ENCODE measurements at regions not wholly inside any gene's neighbourhood (a gene's known extent, or its start where the extent isn't known, plus 50 kb on each side); places are given as distances from the start of the nearest gene placed in this dataset.

GRCh38 chr10:124224331-124225028 lies 131.1 kb upstream of the CHST15 start:
- Histone ChIP-seq H3K27ac (no peak overlapping the region), H3K36me3 (no peaks in the 10 kb centered on the region), H3K9me3 (ENCODE audit: severe bottlenecking) (peaks cover 3% of the 10 kb centered on the region), H3K27me3 (ENCODE audit: insufficient read depth, low read depth, severe bottlenecking) (no peaks in the 10 kb centered on the region), H3K4me3 (ENCODE audit: low read depth, low read length) (no peak overlapping the region)
- DNase-seq = no peak
- TF ChIP-seq, protein P1, sequence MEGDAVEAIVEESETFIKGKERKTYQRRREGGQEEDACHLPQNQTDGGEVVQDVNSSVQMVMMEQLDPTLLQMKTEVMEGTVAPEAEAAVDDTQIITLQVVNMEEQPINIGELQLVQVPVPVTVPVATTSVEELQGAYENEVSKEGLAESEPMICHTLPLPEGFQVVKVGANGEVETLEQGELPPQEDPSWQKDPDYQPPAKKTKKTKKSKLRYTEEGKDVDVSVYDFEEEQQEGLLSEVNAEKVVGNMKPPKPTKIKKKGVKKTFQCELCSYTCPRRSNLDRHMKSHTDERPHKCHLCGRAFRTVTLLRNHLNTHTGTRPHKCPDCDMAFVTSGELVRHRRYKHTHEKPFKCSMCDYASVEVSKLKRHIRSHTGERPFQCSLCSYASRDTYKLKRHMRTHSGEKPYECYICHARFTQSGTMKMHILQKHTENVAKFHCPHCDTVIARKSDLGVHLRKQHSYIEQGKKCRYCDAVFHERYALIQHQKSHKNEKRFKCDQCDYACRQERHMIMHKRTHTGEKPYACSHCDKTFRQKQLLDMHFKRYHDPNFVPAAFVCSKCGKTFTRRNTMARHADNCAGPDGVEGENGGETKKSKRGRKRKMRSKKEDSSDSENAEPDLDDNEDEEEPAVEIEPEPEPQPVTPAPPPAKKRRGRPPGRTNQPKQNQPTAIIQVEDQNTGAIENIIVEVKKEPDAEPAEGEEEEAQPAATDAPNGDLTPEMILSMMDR (IDR thresholded peaks at IDR 0.05; ENCODE audit: low read depth, low read length) = no peak

DNA sequence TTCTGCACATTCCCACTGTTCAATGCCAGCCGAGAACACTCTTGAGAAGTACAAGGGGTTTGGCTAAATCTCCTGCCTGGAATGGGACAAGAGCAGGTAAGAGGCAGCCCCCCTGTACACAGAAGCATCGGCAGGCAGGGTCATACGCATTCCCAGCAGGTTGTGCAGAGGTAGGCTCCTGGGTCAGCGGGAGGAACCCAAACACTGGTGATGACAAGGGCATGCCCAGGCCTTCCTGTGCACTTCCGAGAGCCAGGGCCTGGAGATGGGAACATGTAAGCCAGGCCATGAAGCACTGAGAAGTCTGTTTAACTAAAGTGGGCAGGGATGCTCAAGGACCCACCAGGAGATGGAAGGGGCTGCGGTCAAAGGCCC lies 130.3 kb upstream of the CHST15 start:
- Histone ChIP-seq H3K4me3 (ENCODE audit: low read depth, low read length) (no peak overlapping the region), H3K27me3 (ENCODE audit: insufficient read depth, low read depth, severe bottlenecking) (no peaks in the 10 kb centered on the region), H3K9me3 (ENCODE audit: severe bottlenecking) (peaks cover 3% of the 10 kb centered on the region), H3K36me3 (no peaks in the 10 kb centered on the region), H3K27ac (no peak overlapping the region)
- TF ChIP-seq, protein P1 (IDR thresholded peaks at IDR 0.05; ENCODE audit: low read depth, low read length) = no peak
- DNase-seq = no peak

DNA sequence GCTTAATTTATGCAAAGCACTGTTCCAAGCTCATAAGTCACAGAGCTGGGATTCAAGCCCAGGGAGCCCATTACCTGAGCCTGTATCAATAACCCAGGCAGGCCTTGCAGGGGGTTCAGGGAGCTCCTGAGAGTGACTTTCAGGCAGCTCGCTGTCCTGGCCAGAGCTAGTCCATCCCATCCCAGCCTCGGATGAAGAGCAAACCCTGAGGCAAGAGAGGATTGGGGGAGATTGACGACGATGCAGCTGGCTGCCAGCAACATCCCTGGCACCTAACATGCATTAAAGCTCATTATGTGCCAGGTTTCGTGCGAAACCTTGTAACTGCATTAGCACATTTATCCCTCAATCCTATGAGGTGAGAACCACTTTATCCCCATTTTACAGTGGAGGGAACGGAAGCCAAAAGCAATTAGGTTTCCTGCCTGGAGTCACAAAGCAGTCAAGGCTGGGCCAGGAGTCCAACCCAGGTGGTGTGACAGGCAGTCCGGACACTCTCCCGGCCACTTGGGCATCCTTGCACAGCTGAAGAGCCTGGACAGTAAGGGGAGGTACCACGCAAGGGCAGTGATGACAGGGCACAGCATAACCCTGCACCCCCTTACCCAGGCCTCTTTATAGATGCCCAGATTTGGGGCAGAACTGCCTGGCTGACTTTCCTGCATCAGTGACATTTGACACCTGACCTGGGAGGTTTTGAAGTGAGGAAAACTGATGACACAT lies 129.8 kb upstream of the CHST15 start:
- Histone ChIP-seq H3K4me3 (ENCODE audit: low read depth, low read length) (no peak overlapping the region), H3K9me3 (ENCODE audit: severe bottlenecking) (peaks cover 3% of the 10 kb centered on the region), H3K27ac (no peak overlapping the region), H3K27me3 (ENCODE audit: insufficient read depth, low read depth, severe bottlenecking) (no peaks in the 10 kb centered on the region), H3K36me3 (no peaks in the 10 kb centered on the region)
- TF ChIP-seq, protein P1 (IDR thresholded peaks at IDR 0.05; ENCODE audit: low read depth, low read length) = no peak
- no peak for DNase-seq

DNA sequence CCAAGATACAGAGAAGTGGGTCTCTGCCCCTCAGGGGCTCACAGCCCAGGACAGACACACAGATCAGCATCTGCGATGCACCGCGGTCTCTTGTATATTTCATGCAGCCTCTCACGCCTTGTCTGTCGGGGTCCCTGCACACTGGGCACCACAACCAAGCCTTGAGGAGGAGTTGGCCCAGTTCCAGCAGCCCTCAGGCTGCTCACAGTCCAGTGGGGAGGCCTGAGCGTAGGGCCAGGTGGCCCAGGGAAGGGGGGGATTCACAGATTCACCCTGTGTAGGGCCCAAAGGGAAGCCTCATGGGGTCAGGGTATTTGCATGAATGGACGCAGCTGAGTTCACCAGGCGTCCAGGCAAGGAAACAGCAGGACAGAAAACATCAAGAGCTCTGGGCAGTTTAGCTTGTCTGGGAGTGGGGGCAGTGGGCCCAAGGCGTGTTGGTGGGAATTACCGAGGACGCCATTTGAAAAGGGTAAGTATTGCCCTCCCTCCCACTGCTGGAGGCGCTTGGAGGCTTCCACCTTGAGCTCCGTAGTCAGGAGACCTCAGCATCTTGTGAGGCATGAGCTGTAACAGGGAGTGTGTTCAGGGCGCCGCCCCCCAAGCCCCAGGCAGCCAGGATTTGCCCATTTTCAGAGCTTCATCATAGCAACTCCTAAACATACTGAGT lies 129.1 kb upstream of the CHST15 start:
- DNase-seq = no peak
- Histone ChIP-seq H3K27ac (no peak overlapping the region), H3K36me3 (no peaks in the 10 kb centered on the region), H3K27me3 (ENCODE audit: insufficient read depth, low read depth, severe bottlenecking) (no peaks in the 10 kb centered on the region), H3K4me3 (ENCODE audit: low read depth, low read length) (no peak overlapping the region), H3K9me3 (ENCODE audit: severe bottlenecking) (peaks cover 3% of the 10 kb centered on the region)
- TF ChIP-seq, protein P1 (IDR thresholded peaks at IDR 0.05; ENCODE audit: low read depth, low read length) = no peak

DNA sequence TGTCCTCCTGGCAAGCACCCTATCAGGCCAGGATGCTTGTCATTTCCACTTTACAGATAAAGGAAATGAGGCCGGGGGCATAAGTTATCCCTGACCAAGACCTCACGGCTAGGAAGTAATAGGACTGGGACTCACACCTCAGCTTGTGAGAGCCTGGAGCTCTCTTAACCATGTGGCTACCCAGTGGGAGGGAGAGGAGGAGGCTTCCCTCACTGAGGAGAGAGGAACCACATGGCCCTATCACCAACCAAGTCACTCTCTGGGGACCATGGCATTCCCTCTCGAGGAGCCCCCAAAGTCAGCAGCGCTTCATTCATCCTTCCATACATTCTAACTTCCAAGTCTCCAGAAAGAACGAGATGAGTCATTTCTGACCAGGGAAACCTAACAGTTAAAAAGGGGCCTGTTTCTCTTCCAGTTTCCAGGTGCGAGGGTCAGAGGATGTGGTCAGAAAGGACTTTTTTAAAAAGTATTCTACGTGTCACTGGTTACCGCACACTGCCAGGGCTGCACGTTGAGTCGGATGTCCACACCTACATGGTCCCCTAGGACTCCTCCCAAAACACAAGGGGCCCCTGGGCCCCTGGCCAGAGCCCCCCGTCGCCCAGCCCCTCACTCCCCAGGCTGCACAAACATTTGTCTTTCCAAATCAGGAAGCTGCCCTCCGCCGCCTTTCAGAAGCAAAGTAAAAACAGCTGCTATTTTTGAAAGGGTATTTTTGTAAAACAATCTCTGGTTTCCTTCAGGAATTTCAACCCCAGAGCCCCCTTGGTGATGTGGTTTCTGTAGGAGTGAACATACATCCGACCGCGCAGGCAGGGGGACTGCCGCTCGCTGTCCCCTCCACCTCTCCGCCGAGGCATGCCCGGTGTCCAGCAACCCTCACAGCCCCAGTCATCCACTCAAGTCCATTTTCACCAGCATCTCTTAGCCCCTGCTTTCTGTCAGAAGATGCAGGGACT lies 128.2 kb upstream of the CHST15 start:
- Histone ChIP-seq H3K36me3 (no peaks in the 10 kb centered on the region), H3K27ac (no peak overlapping the region), H3K27me3 (ENCODE audit: insufficient read depth, low read depth, severe bottlenecking) (no peaks in the 10 kb centered on the region), H3K4me3 (ENCODE audit: low read depth, low read length) (no peak overlapping the region), H3K9me3 (ENCODE audit: severe bottlenecking) (peaks cover 3% of the 10 kb centered on the region)
- DNase-seq = no peak
- TF ChIP-seq, protein P1 (IDR thresholded peaks at IDR 0.05; ENCODE audit: low read depth, low read length) = no peak
